NCI-H1930 (cell line): ENCODE measurements at regions not wholly inside any gene's neighbourhood (a gene's known extent, or its start where the extent isn't known, plus 50 kb on each side); places are given as distances from the start of the nearest gene placed in this dataset.
"Not testable (repeated sequence)": the region's sequence is repeated elsewhere in the genome, so short reads cannot be mapped to it uniquely, and the experiment has no call there.

Experiments
- DNase-seq, 2 experiments: peaks; one replicate each; lab custom pipeline; 2025; lab: John Stamatoyannopoulos, UW

GRCh38 chr7:130789436-130789835, 55.4 kb upstream of the KLF14 start:
- DNase-seq: no peak

- DNase-seq: no peak
Measured at GRCh38 chr7:130791746-130792145, 57.7 kb upstream of the KLF14 start.

- no peak for DNase-seq
Measured at GRCh38 chr7:130793855-130794618, 60.0 kb upstream of the KLF14 start.

GRCh38 chr7:130794619-130794922, 60.6 kb upstream of the KLF14 start:
- DNase-seq: no peak

- not testable (repeated sequence) for DNase-seq
Measured at GRCh38 chr7:130796425-130796824, 62.4 kb upstream of the KLF14 start.

GRCh38 chr7:130803127-130803526, 69.1 kb upstream of the KLF14 start:
- DNase-seq: no peak

- DNase-seq: no peak
Measured at GRCh38 chr7:130804220-130804619, 70.2 kb upstream of the KLF14 start.

GRCh38 chr7:130812819-130813218, 78.8 kb upstream of the KLF14 start:
- not testable (repeated sequence) for DNase-seq

GRCh38 chr7:130814778-130815335, 80.8 kb upstream of the KLF14 start:
- DNase-seq: no peak

GRCh38 chr7:130818056-130818455, 84.0 kb upstream of the KLF14 start:
- DNase-seq: no peak

GRCh38 chr7:130821864-130822263, 87.9 kb upstream of the KLF14 start:
- DNase-seq: no peak

GRCh38 chr7:130822642-130823041, 88.6 kb upstream of the KLF14 start:
- DNase-seq: no peak

- DNase-seq: no peak
Measured at GRCh38 chr7:130823060-130823459, 89.1 kb upstream of the KLF14 start.

- no peak for DNase-seq
Measured at GRCh38 chr7:130825819-130826218, 91.8 kb upstream of the KLF14 start.

- DNase-seq: no peak
Measured at GRCh38 chr7:130829415-130829814, 95.4 kb upstream of the KLF14 start.

- DNase-seq: no peak
Measured at GRCh38 chr7:130831322-130831721, 97.3 kb upstream of the KLF14 start.

- peak in 1 of 2 experiments; percentile 35 for DNase-seq
Measured at GRCh38 chr7:130831817-130832481, 97.9 kb upstream of the KLF14 start.

GRCh38 chr7:130838738-130839137, 104.7 kb upstream of the KLF14 start:
- no peak for DNase-seq

- DNase-seq: no peak
Measured at GRCh38 chr7:130840599-130840998, 106.6 kb upstream of the KLF14 start.

- DNase-seq: no peak
Measured at GRCh38 chr7:130841416-130841815, 107.4 kb upstream of the KLF14 start.

- DNase-seq: no peak
Measured at GRCh38 chr7:130843703-130844102, 109.7 kb upstream of the KLF14 start.

GRCh38 chr7:130844811-130845580, 111.0 kb upstream of the KLF14 start:
- no peak for DNase-seq
